ENCODE measurements at regions not wholly inside any gene's neighbourhood (a gene's known extent, or its start where the extent isn't known, plus 50 kb on each side); places are given as distances from the start of the nearest gene placed in this dataset.
"Not testable (repeated sequence)": the region's sequence is repeated elsewhere in the genome, so short reads cannot be mapped to it uniquely, and the experiment has no call there.

GRCh38 chr17:74133740-74134139 lies 69.7 kb upstream of the RPL38 start:
- no peak for DNase-seq
- no peak overlapping the region for H3K27ac Mint-ChIP-seq
- H3K4me3 Mint-ChIP-seq = no peak overlapping the region
- H3K27me3 Mint-ChIP-seq = peaks cover 7% of the 10 kb centered on the region
- H3K36me3 Mint-ChIP-seq (ENCODE audit: low read depth) = no peaks in the 10 kb centered on the region
- intact Hi-C loops (cut with micrococcal nuclease) = no loop called here
- H3K9me3 Mint-ChIP-seq = no peaks in the 10 kb centered on the region
- no peaks in the 10 kb centered on the region for H3K4me1 Mint-ChIP-seq

DNA sequence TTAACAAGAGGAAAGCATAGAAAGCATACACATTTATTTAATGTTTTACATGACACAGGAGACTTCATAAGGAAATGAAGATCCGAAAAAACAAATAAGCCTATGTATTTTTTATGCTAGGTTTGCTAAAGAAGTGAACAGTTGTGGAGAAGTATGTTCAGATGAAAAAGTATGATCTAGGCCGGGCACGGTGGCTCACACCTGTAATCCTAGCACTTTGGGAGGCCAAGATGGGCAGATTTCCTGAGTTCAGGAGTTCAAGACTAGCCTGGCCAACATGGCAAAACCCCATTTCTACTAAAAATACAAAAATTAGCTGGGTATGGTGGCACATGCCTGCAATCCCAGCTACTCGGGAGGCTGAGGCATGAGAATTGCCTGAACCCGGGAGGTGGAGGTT lies 69.2 kb upstream of the RPL38 start:
- H3K4me3 Mint-ChIP-seq; H3K36me3 Mint-ChIP-seq (ENCODE audit: low read depth); intact Hi-C loops (cut with micrococcal nuclease); DNase-seq; H3K27me3 Mint-ChIP-seq; H3K27ac Mint-ChIP-seq; H3K9me3 Mint-ChIP-seq; H3K4me1 Mint-ChIP-seq: not testable (repeated sequence)

- Mint-ChIP-seq H3K27me3 (peaks cover 7% of the 10 kb centered on the region), H3K36me3 (ENCODE audit: low read depth) (no peaks in the 10 kb centered on the region), H3K4me1 (no peaks in the 10 kb centered on the region)
Observed at GRCh38 chr17:74134991-74135390, 68.5 kb upstream of the RPL38 start.

DNA sequence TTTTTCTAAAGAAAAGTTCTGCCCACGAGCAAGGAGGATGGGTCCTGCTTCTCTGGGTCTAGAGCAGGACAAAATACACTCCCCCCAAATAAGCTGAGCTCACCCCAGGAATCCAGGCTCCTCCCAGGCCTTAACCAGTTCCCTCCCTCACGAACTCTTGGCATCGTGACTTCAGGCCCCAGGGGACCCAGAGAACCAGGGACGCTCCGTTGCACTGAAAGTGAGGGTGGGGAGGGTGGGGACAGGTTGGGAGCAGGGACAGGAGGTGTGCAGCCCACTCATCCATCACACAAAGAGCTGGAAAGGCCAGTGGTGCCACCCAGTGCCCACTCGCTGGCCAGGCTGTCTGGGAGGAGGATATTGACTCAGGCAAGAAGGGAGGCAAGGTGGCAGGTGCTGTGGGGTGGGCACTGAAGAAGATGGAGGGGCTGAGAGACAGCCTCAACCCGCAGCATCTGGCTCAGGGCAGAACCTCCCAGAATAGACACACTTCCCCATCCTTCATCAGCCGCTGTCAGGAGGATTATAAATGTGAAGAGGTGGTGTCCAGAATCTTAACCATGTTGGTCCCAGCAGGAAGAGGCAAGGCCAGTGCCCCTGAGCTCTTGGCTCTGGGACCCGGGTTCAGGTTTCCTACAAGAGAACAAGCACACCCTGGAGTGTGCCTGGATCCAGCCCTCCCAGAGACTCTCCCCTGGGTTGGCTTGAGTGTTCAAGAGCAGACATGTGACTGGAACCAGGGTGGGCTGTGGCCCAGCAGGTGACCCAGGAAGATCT lies 67.9 kb upstream of the RPL38 start:
- no peak for DNase-seq
- Mint-ChIP-seq H3K27me3 (peaks cover 7% of the 10 kb centered on the region), H3K4me3 (no peak overlapping the region), H3K27ac (no peak overlapping the region), H3K36me3 (ENCODE audit: low read depth) (no peaks in the 10 kb centered on the region), H3K9me3 (no peaks in the 10 kb centered on the region), H3K4me1 (no peaks in the 10 kb centered on the region)
- intact Hi-C loops (cut with micrococcal nuclease) = no loop called here

More at GRCh38 chr17:74134991-74135390, 68.5 kb upstream of the RPL38 start:
- no peak overlapping the region for H3K4me3 Mint-ChIP-seq
- no peak for DNase-seq
- intact Hi-C loops (cut with micrococcal nuclease) = no loop called here
- H3K9me3 Mint-ChIP-seq = no peaks in the 10 kb centered on the region
- no peak overlapping the region for H3K27ac Mint-ChIP-seq

DNA sequence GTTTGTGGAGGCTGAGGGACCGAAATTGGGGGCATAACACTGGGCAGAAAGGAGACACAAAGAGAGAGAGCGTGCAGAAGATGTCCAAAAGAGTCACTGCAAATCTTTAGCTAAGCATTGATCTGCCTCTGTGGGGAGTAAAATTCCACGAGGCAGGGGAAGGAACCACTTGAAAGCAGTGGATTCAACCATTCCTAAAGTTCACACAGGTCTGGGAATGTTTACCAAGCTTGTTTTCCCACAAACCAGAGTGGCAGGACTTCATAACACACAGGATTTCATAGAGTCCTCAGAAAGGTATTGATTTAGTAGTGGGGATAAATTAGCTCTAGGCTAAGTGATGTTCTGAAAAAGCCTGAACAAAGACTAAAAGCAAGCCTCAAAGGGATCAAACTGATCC lies 66.1 kb upstream of the RPL38 start:
- no peaks in the 10 kb centered on the region for H3K4me1 Mint-ChIP-seq
- no peak for DNase-seq
- peaks cover 7% of the 10 kb centered on the region for H3K27me3 Mint-ChIP-seq
- H3K36me3 Mint-ChIP-seq (ENCODE audit: low read depth) = no peaks in the 10 kb centered on the region
- no peak overlapping the region for H3K4me3 Mint-ChIP-seq
- H3K27ac Mint-ChIP-seq = no peak overlapping the region
- H3K9me3 Mint-ChIP-seq = peaks cover 1% of the 10 kb centered on the region
- intact Hi-C loops (cut with micrococcal nuclease) = no loop called here

DNA sequence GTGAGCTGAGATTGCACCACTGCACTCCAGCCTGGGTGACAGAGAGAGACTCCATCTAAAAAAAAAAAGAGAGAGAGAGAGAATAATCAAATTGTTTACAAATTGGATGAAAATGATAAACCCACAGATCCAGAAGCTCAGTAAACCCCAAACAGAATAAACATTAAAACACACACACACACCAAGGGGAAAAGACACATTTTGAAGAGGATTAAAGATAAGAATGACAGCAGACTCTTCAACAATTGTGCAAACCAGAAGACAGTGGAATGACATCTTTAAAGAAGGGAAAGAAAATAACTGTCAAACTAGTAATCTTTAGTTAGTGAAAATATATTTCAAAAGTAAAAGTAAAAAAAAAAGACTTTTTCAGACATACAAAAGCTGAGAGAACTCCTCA lies 64.4 kb upstream of the RPL38 start:
- peaks cover 12% of the 10 kb centered on the region for H3K9me3 Mint-ChIP-seq
- H3K27ac Mint-ChIP-seq = no peak overlapping the region
- H3K36me3 Mint-ChIP-seq (ENCODE audit: low read depth) = no peaks in the 10 kb centered on the region
- H3K27me3 Mint-ChIP-seq = peaks cover 7% of the 10 kb centered on the region
- H3K4me1 Mint-ChIP-seq = no peaks in the 10 kb centered on the region
- intact Hi-C loops (cut with micrococcal nuclease) = no loop called here
- no peak overlapping the region for H3K4me3 Mint-ChIP-seq
- DNase-seq = no peak

DNA sequence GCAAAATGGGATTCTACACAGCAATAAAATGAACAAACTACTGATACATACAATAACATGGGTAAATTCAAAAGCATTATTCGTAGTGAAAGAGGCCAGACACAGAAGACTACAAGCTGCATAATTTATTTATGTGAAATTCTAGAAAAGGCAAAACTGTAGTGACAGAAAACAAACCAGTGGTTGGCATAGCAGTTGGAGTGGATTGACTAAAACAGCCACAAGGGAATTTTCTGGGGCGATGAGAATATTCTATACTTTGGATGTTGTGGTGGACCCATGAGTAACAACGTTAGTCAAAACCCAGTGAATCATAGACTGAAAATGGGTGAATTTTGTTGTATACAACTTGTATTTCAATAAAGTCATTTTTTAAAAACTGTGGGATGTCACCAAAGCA lies 63.2 kb upstream of the RPL38 start:
- intact Hi-C loops (cut with micrococcal nuclease) = no loop called here

DNA sequence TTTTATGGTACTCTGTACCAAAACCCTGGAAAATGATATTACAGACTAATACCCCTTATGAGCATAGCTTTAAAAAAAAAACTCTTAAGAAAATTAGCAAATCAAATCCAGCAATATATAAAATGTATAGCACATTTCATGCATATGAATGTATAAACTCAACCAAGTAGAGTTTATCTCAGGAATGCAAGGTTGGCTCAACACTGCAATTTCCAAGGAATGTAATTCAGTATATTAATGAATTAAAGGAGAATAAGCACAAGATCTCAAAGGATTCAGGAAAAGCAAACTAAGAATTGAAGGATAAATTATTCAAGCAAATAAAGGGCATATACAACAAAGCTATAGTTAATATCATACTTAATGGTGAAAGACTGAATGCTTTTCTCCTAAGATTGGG lies 61.9 kb upstream of the RPL38 start:
- H3K4me1 Mint-ChIP-seq = no peaks in the 10 kb centered on the region
- H3K36me3 Mint-ChIP-seq (ENCODE audit: low read depth) = no peaks in the 10 kb centered on the region
- no peak overlapping the region for H3K27ac Mint-ChIP-seq
- no peak overlapping the region for H3K4me3 Mint-ChIP-seq
- DNase-seq = no peak
- intact Hi-C loops (cut with micrococcal nuclease) = no loop called here
- peaks cover 7% of the 10 kb centered on the region for H3K27me3 Mint-ChIP-seq
- peaks cover 16% of the 10 kb centered on the region for H3K9me3 Mint-ChIP-seq

More for the DNA sequence above, 63.2 kb upstream of the RPL38 start:
- no peak overlapping the region for H3K4me3 Mint-ChIP-seq
- no peak for DNase-seq
- peaks cover 16% of the 10 kb centered on the region for H3K9me3 Mint-ChIP-seq
- no peaks in the 10 kb centered on the region for H3K36me3 Mint-ChIP-seq (ENCODE audit: low read depth)
- no peaks in the 10 kb centered on the region for H3K4me1 Mint-ChIP-seq
- H3K27me3 Mint-ChIP-seq = peaks cover 7% of the 10 kb centered on the region
- H3K27ac Mint-ChIP-seq = no peak overlapping the region

- intact Hi-C loops (cut with micrococcal nuclease); H3K4me1 Mint-ChIP-seq; H3K27me3 Mint-ChIP-seq; H3K27ac Mint-ChIP-seq; DNase-seq; H3K36me3 Mint-ChIP-seq (ENCODE audit: low read depth); H3K4me3 Mint-ChIP-seq: not testable (repeated sequence)
- peaks cover 16% of the 10 kb centered on the region for H3K9me3 Mint-ChIP-seq
Observed at GRCh38 chr17:74143318-74143717, 60.2 kb upstream of the RPL38 start.

DNA sequence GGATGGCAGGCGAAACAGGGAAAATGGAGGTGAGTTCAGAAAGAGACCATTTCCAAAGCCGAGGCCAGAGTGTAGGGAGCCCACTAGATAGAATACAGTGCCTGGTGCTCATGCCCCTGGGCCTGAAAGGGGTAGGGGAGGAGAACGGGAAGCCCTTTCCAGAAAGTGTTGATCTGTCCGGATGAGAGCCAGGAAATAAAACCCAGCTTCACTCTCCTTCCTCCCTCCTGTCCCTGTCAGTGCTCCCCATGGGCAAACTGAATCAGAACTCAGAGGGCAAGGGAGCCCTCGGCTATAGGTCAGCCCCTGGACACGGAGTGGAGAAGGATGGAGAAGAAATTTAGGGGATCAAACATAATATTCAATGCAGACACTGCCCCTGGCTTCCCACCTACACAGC lies 57.7 kb upstream of the RPL38 start:
- H3K9me3 Mint-ChIP-seq = peaks cover 16% of the 10 kb centered on the region
- no peaks in the 10 kb centered on the region for H3K4me1 Mint-ChIP-seq
- DNase-seq = no peak
- intact Hi-C loops (cut with micrococcal nuclease) = no loop called here
- no peaks in the 10 kb centered on the region for H3K36me3 Mint-ChIP-seq (ENCODE audit: low read depth)
- H3K27me3 Mint-ChIP-seq = peaks cover 2% of the 10 kb centered on the region
- H3K4me3 Mint-ChIP-seq = no peak overlapping the region
- no peak overlapping the region for H3K27ac Mint-ChIP-seq

DNA sequence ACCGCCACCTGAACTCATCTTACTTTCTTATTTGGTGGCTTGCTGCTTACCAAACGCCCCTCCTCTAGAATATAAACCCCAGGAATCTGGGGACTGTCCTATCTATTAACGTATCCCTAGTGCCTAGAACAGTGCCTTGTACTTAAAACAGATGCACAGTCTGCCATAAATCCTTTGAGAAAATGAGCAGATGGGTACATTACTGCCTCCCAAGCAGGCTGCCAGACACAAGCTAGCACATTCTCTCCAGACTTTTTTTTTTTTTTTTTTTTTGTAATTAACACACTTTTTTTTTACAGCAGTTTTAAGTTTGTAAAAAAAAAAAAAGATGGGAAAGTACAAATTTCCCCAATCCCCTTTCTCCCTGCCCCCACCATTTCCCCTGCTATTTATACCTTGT lies 57.3 kb upstream of the RPL38 start:
- Mint-ChIP-seq H3K27me3 (peaks cover 3% of the 10 kb centered on the region), H3K4me1 (no peaks in the 10 kb centered on the region), H3K27ac (no peak overlapping the region), H3K4me3 (no peak overlapping the region), H3K36me3 (ENCODE audit: low read depth) (no peaks in the 10 kb centered on the region), H3K9me3 (peaks cover 16% of the 10 kb centered on the region)
- no peak for DNase-seq
- intact Hi-C loops (cut with micrococcal nuclease) = no loop called here

DNA sequence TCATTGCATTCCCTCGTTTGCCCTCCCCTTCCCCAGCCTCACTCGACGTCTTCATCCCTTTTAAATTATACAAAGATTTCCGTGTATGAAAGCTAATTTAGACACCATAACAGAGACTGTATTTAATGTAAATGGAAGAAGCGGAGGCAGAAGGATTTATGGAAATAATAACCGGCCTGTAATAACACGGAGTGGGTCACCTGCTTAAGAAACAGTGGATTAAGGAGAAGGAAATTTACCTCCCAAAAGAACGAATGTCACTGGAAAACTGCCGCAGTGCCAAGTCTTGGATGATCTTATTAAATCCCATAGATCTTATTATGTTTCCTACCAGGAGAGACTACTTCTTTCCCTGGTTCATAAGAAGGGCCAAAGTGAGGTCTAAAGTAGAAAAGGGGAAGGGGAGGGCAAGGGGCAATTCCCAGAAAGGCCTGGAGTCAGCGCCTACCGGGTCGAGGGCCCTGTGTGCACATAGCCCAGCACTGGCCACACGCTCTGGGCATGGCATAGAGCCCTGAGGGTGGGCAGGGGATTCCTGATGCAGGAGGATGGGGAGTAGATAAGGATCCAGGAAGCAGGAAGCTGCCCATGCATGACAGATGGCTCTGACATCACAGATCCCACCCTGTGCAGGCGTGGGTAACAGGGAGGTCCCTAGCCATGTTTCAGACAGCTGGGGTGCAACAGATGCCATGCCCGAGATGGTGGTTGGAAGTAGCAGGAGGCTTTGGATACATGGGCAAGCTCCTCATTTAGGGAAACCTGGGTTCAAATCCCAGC lies 56.2 kb upstream of the RPL38 start:
- Mint-ChIP-seq H3K27me3 (peaks cover 3% of the 10 kb centered on the region), H3K9me3 (peaks cover 16% of the 10 kb centered on the region), H3K27ac (no peak overlapping the region), H3K4me1 (no peaks in the 10 kb centered on the region), H3K4me3 (no peak overlapping the region), H3K36me3 (ENCODE audit: low read depth) (no peaks in the 10 kb centered on the region)
- DNase-seq = no peak
- intact Hi-C loops (cut with micrococcal nuclease) = no loop called here

GRCh38 chr17:74147966-74148365 lies 55.5 kb upstream of the RPL38 start:
- H3K4me1 Mint-ChIP-seq = no peaks in the 10 kb centered on the region
- peaks cover 10% of the 10 kb centered on the region for H3K9me3 Mint-ChIP-seq
- no peak for DNase-seq
- H3K27me3 Mint-ChIP-seq = peaks cover 3% of the 10 kb centered on the region
- intact Hi-C loops (cut with micrococcal nuclease) = no loop called here
- H3K36me3 Mint-ChIP-seq (ENCODE audit: low read depth) = no peaks in the 10 kb centered on the region
- H3K4me3 Mint-ChIP-seq = no peak overlapping the region
- no peak overlapping the region for H3K27ac Mint-ChIP-seq

- Mint-ChIP-seq H3K27me3 (peaks cover 3% of the 10 kb centered on the region), H3K9me3 (peaks cover 5% of the 10 kb centered on the region), H3K27ac (no peak overlapping the region), H3K4me1 (no peaks in the 10 kb centered on the region), H3K4me3 (no peak overlapping the region), H3K36me3 (ENCODE audit: low read depth) (no peaks in the 10 kb centered on the region)
- DNase-seq = no peak
- intact Hi-C loops (cut with micrococcal nuclease) = no loop called here
Observed at GRCh38 chr17:74148446-74148845, 55.0 kb upstream of the RPL38 start.

Data from activated CD4-positive, alpha-beta T cell treated with anti-CD3 and anti-CD28 coated beads, Interleukin-2, amount 10 ng/mL, durations not matched to agents 24 days and 14 days (primary cell).